Fibroblast of pulmonary artery (primary cell): ENCODE measurements at regions not wholly inside any gene's neighbourhood (a gene's known extent, or its start where the extent isn't known, plus 50 kb on each side); places are given as distances from the start of the nearest gene placed in this dataset.

Source experiments
- DNase-seq: peaks from one replicate; pipeline ENCODE4 v3.0.0-alpha.2; 2010; ENCODE audit warnings: low read depth
- H3K4me3 ChIP-seq: replicated peaks from 2 replicates; pipeline ENCODE4 v1.5.1; 2011; ENCODE audit warnings: low read depth, mild to moderate bottlenecking, control low read depth, low read length, moderate library complexity
- CTCF ChIP-seq: IDR thresholded peaks from 2 replicates; pipeline ENCODE4 v1.5.1; 2011; ENCODE audit warnings: mild to moderate bottlenecking, control low read depth, low read length, inconsistent platforms; ENCODE audit errors: missing control alignments

- H3K4me3 ChIP-seq: no peak overlapping the region
- no peak for DNase-seq
- TF ChIP-seq CTCF: no peak
Measured at GRCh38 chr5:99929806-99930135, 605.4 kb upstream of the FAM174A start.

- TF ChIP-seq CTCF: no peak
- no peak for DNase-seq
- no peak overlapping the region for H3K4me3 ChIP-seq
Measured at GRCh38 chr5:99929067-99929805, 605.9 kb upstream of the FAM174A start.

GRCh38 chr5:99928490-99928889 is 606.7 kb upstream of the FAM174A start:
- no peak for TF ChIP-seq CTCF
- no peak for DNase-seq
- no peak overlapping the region for H3K4me3 ChIP-seq

- no peak overlapping the region for H3K4me3 ChIP-seq
- no peak for TF ChIP-seq CTCF
- DNase-seq: no peak
Measured at GRCh38 chr5:99926463-99926862, 608.7 kb upstream of the FAM174A start.

- DNase-seq: no peak
- no peak overlapping the region for H3K4me3 ChIP-seq
- TF ChIP-seq CTCF: no peak
Measured at GRCh38 chr5:99922386-99922785, 612.8 kb upstream of the FAM174A start.

- no peak for DNase-seq
- H3K4me3 ChIP-seq: no peak overlapping the region
- no peak for TF ChIP-seq CTCF
Measured at GRCh38 chr5:99911971-99912370, 623.2 kb upstream of the FAM174A start.

GRCh38 chr5:99906776-99907175 is 628.4 kb upstream of the FAM174A start:
- DNase-seq: no peak
- no peak overlapping the region for H3K4me3 ChIP-seq
- TF ChIP-seq CTCF: no peak
